Forelimb muscle (tissue), 1 donor: ENCODE measurements at regions not wholly inside any gene's neighbourhood (a gene's known extent, or its start where the extent isn't known, plus 50 kb on each side); places are given as distances from the start of the nearest gene placed in this dataset.
A peak's percentile ranks its signal among the peaks of the same experiment; 100 is the strongest.
"Not testable (repeated sequence)": the region's sequence is repeated elsewhere in the genome, so short reads cannot be mapped to it uniquely, and the experiment has no call there.

Source experiments
- DNase-seq: peaks from one replicate; pipeline ENCODE4 v3.0.0-alpha.2; 2013; ENCODE audit warnings: low read depth

DNA sequence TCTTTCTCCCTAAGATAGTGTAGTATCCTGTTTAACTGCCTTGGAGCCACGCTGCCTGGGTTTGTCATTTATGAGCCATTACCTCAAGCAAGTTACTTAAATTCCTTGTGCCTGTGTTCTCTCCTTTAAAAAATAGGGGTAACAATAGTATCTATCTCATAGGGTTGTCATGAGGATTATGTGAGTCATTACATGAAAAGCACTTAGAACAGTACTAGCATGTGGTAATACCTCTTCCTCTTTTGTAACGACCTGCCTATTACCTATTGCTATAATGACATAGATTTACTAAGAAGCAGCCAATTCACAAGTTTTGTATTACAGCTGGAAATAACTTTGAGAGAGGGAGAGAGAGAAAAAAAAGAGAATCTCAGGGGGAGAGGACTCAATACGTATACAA lies 834.7 kb downstream of the RAPGEF2 start:
- DNase-seq, result no peak

DNA sequence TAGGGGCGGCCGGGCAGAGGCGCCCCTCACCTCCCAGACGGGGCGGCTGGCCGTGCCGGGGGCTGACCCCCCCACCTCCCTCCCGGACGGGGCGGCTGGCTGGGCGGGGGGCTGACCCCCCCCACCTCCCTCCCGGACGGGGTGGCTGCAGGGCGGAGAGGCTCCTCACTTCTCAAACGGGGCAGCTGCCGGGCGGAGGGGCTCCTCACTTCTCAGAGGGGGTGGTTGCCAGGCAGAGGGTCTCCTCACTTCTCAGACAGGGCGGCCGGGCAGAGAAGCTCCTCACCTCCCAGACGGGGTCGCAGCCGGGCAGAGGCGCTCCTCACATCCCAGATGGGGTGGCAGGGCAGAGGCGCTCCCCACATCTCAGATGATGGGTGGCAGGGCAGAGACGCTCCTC lies 836.8 kb downstream of the RAPGEF2 start:
- DNase-seq, result not testable (repeated sequence)

DNA sequence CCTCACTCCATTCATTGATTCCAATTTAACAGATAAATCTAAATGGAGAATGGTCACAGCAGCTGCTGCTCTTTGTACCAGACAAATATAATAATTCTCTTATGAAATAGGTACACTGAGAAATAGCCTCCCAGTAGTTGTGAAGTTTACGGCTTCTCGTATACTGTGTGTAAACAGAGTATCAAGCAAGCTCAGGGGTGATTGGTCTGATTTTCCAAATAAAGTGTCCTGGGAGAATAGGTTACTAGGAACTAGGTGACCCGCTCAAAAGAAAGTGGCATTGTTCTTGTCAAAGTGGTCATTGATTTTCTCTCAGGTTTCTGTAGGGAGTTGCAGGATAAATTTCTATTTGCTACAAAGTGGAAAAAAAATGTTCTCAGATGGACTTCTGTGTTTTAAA lies 838.2 kb downstream of the RAPGEF2 start:
- no peak for DNase-seq

DNA sequence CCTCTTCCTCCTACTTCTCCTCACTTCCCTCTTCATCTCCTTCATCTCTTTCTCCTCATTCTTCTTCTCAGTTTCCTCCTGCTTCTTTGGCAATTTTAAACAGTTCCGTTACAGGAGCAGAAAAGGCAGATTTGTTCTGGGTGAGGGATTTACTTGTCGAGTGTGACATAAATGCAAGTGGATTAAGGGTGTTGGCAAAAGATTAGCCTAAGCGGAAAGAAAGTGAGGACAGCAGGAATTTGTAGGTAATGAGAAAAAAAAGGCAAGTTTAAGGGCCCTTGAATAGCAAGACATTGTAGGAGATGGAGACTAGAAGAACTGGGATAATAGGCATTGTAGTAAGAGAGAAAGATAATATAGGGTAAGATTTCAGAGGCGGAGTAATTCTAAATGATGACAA lies 841.6 kb downstream of the RAPGEF2 start:
- DNase-seq, result no peak

DNA sequence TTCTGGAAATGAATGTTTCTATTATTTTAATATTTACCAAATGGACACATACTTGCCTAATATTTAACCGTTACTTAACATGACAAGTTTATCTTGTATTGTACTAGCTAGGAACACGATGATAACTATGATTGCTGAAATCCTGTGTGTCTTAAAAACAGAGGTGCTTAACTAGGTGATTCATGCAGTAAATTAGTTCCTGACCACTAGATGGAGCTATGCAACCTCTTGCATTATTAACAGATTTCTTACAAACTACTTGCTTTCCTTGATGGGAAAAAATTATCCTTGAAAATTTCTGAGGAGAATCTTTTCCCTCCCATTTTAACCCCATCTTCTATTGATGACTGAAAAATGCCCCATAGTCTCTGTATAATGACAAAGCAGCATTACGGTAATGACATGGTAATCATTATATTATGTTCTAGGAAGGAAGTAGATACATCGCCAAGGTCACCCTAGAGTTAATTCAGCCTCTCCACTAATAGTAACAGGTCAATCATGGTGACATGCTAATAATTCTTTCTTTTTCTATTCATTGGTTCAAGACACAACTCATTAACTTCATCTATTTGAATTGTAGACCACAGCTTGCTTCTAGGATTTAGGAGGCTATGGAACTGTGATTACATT lies 844.2 kb downstream of the RAPGEF2 start:
- DNase-seq, result peak; percentile 36

DNA sequence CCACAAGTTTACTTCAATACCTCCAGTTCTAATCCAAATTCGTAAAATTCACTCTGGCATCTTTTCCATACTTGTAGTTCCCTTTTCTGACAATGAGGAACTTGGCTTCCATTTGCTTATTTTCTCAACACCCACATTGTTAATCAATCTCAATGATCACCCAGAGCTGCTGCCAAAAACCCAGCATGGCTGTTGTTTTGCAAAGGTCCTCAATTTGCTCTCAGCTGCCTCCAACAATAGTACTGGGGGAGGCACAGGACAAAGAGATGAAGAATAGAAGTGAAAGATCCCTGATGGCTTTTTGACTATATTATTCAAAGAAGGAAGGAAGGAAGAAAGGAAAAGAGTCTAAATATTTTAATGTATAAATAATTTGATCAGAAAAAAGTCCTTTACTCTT lies 847.8 kb downstream of the RAPGEF2 start:
- no peak for DNase-seq

DNA sequence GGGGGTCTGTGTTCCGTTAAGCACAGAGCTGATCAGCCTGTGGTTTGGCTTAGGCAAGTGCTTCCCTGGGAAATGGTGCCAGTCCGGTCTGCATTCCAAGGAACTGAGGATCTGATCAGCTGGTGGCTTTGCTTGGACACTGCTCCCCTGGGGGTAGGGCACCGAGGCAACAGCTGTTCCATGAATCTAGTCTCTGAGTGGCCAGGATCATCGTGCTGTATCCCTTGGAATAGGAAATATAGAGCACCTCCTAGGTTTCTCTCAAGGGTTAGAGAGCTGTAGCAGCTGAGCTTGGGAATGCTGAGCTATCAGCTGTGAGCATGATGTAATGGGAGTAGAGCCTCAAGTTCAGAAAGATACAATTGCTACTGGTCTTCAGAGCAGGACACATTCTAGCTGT lies 863.9 kb downstream of the RAPGEF2 start:
- no peak for DNase-seq

- not testable (repeated sequence) for DNase-seq
Observed at GRCh38 chr4:159976871-159977482, 874.1 kb downstream of the RAPGEF2 start.

DNA sequence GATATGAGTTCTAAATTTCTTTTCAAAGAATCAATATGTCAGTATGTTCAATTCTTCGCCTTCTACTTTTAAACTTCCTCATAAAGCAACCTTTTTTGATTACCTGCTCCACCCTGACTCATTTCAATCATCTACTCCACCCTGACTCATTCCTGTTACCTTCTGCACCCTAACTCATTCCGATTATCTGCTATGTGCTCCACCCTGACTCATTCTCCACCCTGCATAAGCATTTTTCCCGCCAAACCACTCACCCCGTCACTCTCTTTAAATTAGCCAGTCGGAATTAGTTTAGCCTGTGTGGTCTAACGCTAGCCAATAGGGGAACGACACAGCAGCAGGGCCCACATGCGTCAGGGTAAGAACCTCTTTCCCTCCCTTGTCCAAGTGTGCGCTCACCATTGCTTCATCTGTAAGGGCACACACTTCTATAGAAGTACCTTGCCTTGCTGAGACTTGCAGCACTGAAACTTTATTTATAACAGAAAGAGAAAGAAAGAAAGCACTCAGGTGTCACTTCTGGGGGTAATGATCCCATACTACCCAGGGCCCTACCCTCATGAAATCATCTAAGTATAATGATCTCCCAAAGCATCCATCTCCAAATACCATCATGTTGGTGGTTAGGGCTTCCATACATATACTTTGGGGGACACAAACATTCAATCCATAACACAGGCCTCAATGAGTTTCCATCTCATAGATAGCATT lies 875.2 kb downstream of the RAPGEF2 start:
- no peak for DNase-seq

- DNase-seq, result no peak
Observed at GRCh38 chr4:159979351-159979750, 876.5 kb downstream of the RAPGEF2 start.

- DNase-seq, result no peak
Observed at GRCh38 chr4:159979953-159980352, 877.1 kb downstream of the RAPGEF2 start.

GRCh38 chr4:159980826-159981468 lies 878.1 kb downstream of the RAPGEF2 start:
- no peak for DNase-seq

- DNase-seq, result no peak
Observed at GRCh38 chr4:159981469-159981856, 878.6 kb downstream of the RAPGEF2 start.

DNA sequence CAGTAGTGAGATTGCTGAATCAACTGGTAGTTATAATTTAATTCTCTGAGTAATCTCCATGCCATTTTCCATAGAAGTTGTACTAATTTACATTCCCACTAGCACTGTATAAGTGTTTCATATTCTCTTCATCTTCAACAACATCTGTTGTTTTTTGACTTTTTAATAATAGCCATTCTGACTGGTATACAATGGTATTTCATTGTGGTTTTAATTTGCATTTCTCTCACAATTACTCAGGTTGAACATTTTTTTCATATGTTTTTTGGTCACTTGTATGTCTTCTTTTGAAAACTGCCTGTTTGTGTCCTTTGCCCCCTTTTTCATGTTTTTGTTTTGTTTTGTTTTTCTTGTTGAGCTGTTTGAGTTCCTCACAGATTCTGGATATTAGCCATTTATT lies 880.2 kb downstream of the RAPGEF2 start:
- DNase-seq, result no peak

DNA sequence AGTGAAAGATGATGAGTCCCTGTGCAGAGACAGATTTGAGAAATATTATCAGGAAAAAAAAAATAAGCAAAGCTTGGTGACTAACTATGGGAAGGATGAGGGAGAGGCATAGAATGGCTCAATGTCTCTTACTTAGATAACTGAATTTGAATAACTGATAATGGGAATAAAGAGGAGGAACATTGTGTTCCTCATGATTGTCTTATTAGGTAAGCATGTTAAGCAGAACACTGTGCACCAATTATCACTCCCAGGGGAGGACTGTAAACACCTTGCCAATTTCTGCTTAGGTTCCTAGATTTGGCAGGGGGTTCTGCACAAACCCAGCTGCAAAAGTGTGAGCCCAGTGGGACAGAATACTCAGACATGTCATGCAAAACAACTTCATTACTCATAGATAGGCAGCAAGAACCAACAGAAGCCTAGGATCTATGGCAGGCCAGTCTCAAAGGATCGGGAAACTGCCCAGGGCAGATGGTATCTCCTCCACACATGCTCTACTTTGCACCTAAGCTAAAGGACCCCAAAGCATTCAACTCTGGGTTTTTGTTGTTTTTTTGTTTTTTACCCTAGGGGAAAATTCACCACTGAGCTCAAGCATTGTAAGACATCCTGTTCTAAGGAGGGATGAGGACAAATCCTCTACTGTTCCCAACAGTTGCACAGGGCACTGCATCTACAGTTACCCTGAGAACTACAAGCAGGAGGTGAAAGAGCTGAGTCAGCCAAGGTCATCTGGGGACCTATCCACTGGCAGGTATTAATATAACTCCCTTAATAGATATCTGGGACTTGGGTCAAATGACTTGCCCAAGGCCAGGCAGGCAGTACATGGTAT lies 907.0 kb downstream of the RAPGEF2 start:
- DNase-seq, result no peak

GRCh38 chr4:160019936-160020335 lies 917.1 kb downstream of the RAPGEF2 start:
- no peak for DNase-seq

- no peak for DNase-seq
Observed at GRCh38 chr4:160020804-160021203, 917.9 kb downstream of the RAPGEF2 start.

DNA sequence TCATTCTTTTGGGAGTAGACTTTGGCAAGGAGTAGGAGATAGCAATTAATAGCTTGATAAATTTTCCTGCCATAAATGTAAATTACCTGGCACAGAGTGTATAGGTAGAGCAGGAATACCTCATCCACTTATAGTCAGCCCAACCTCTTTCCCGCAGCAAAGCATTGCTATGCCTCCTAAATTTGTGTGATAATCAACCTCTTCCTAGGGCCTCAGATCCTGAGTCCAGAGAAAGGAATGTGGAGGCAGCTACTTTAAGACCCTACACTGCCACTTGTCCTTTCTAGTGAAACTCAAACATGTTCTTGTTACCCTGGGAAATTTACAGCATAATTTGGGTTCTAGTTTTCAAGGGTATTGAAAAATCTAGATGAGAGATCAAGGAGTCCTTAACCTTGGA lies 919.0 kb downstream of the RAPGEF2 start:
- no peak for DNase-seq

GRCh38 chr4:160026721-160027120 lies 923.8 kb downstream of the RAPGEF2 start:
- DNase-seq, result no peak

DNA sequence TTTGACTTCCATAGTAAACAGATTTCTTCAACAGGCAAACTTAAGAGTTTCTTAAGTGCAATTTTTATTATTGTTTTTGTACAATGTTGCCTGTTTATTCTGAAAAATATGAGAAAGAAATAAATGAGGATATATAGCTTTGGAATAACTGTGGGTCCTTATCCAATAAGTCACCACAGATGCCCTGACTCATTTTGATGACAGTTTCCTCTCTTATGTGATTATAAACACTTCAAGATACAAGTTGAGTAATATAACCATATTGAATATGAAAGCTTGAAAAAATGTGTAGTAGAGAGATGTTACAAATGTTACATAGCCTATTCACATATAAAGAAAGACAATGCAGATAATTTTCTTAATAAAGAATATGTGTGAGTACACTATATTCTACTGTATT lies 931.6 kb downstream of the RAPGEF2 start:
- DNase-seq, result no peak

- no peak for DNase-seq
Observed at GRCh38 chr4:160038615-160039014, 935.7 kb downstream of the RAPGEF2 start.

DNA sequence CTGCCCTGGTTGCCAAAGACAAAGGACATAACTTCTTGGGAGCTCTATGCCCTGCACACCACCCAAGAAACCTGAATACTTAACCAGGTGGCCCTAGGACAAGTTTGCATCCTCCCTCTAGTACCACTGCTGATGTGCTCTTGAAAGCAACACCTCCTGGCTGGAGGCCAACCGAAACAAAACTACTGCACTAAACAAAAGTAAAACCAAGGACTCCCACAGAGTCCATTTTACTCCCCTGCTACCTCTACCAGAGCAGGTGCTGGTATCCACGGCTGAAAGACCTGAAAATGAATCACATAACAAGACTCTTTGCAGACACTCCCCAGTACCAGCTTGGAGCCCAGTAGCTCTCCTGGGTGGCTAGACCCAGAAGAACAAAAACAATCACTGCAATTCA lies 941.8 kb downstream of the RAPGEF2 start:
- no peak for DNase-seq
